GM12878 (cell line): ENCODE measurements at regions not wholly inside any gene's neighbourhood (a gene's known extent, or its start where the extent isn't known, plus 50 kb on each side); places are given as distances from the start of the nearest gene placed in this dataset.

Experiments used
- CTCF ChIP-seq, 3 experiments: IDR thresholded peaks in 2 of 3; conservative IDR thresholded peaks in 1 of 3; 2 replicates each; pipeline ENCODE4 v1.5.1; 2011; ENCODE audit warnings: low read depth in 3 of 3, low read length in 3 of 3, mild to moderate bottlenecking in 3 of 3, control low read depth in 2 of 3, moderate library complexity in 2 of 3, inconsistent platforms in 1 of 3, mixed read lengths in 1 of 3; ENCODE audit not compliant: control insufficient read depth in 2 of 3, insufficient read depth in 1 of 3; ENCODE audit errors: extremely low read depth in 1 of 3
- EP300 ChIP-seq, 2 experiments: fragments of 150-350 bp in 1 of 2; IDR thresholded peaks; 2 replicates each; pipeline ENCODE4 v1.6.1; 2011 to 2012; ENCODE audit warnings: low read depth in 2 of 2, low read length in 2 of 2, borderline replicate concordance in 1 of 2, improper control_type of control experiment in 1 of 2, inconsistent platforms in 1 of 2; ENCODE audit not compliant: control insufficient read depth in 1 of 2
- SUZ12 ChIP-seq: fragments of 200-600 bp; sonication (generic); IDR thresholded peaks from one replicate; pipeline ENCODE4 v1.6.1; 2018; ENCODE audit warnings: antibody characterized with exemption, mild to moderate bottlenecking; ENCODE audit not compliant: unreplicated experiment
- TCF12 ChIP-seq: IDR thresholded peaks from 2 replicates; pipeline ENCODE4 v1.6.1; 2011; ENCODE audit warnings: low read depth, mild to moderate bottlenecking, low read length

- no peak for TF ChIP-seq SUZ12
- no peak for TF ChIP-seq TCF12
- no peak for TF ChIP-seq CTCF (IDR thresholded peaks at IDR 0.05 in 2 of 3, conservative IDR thresholded peaks at IDR 0.05 in 1 of 3; ENCODE audit: control insufficient read depth in 2 of 3, extremely low read depth in 1 of 3, insufficient read depth in 1 of 3, low read depth in 3 of 3, low read length in 3 of 3)
- TF ChIP-seq EP300 (IDR thresholded peaks at IDR 0.05; ENCODE audit: borderline replicate concordance in 1 of 2, control insufficient read depth in 1 of 2, low read depth in 2 of 2, low read length in 2 of 2) = no peak
Observed at GRCh38 chr2:794554-795241, 117.5 kb upstream of the TMEM18 start.
